ENCODE measurements at regions not wholly inside any gene's neighbourhood (a gene's known extent, or its start where the extent isn't known, plus 50 kb on each side); places are given as distances from the start of the nearest gene placed in this dataset.
A peak's percentile ranks its signal among the peaks of the same experiment; 100 is the strongest.

DNA sequence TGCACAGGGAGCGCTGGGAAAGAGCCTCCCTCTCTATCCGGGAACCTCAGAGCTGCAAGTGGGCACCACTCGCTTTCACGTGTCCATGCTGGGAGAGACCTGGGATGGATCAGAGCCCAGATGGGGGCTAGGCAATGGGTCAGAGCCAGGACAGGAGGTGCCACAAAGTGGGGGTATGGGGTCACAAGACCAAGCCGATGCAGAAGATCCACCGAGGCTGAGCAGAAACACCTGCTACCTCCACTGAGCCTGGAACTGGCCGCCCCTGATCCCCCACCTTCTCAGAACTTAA, 180.9 kb upstream of the SFSWAP start:
- H2BK120ac ChIP-seq (ENCODE audit: insufficient read depth, low read length, poor library complexity) = no peak overlapping the region
- no peak overlapping the region for H3K14ac ChIP-seq (ENCODE audit: low read length)
- no peak overlapping the region for H4K8ac ChIP-seq (ENCODE audit: low read depth, low read length)
- no peak overlapping the region for H3K9ac ChIP-seq (ENCODE audit: low read length)
- H3K4me2 ChIP-seq (ENCODE audit: low read length) = no peak overlapping the region
- no peak overlapping the region for H2BK12ac ChIP-seq (ENCODE audit: low read length)
- no peak overlapping the region for H4K91ac ChIP-seq (ENCODE audit: low read depth, low read length)
- H3K27me3 ChIP-seq (ENCODE audit: insufficient read depth, low read length) = peaks cover 4% of the 10 kb centered on the region
- no peak overlapping the region for H2BK5ac ChIP-seq (ENCODE audit: low read depth, low read length, poor library complexity)
- H3K4me1 ChIP-seq (ENCODE audit: control insufficient read depth in 1 of 2, insufficient read depth in 2 of 2, low read length in 2 of 2) = no peaks in the 10 kb centered on the region
- H2AK5ac ChIP-seq (ENCODE audit: low read length) = no peak overlapping the region
- H3K79me1 ChIP-seq (ENCODE audit: low read length) = no peaks in the 10 kb centered on the region
- no peak overlapping the region for H3K27ac ChIP-seq (ENCODE audit: low read depth, low read length)
- WGBS (ENCODE audit: extremely low coverage, insufficient coverage, insufficient read length) = no CpG with 5 or more reads among the region's 7 CpGs
- no peaks in the 10 kb centered on the region for H3K79me2 ChIP-seq (ENCODE audit: control insufficient read depth, insufficient read depth, low read length, poor library complexity)
- DNase-seq = no peak
- no peak overlapping the region for H3K4ac ChIP-seq (ENCODE audit: low read depth, low read length)
- no peaks in the 10 kb centered on the region for H3K36me3 ChIP-seq (ENCODE audit: control insufficient read depth in 1 of 2, insufficient read depth in 2 of 2, low read length in 2 of 2)
- peaks cover 6% of the 10 kb centered on the region for H3K9me3 ChIP-seq (ENCODE audit: insufficient read depth, low read depth, low read length)
- no peak overlapping the region for H4K12ac ChIP-seq (ENCODE audit: low read depth, low read length)
- H3K18ac ChIP-seq (ENCODE audit: low read length) = no peak overlapping the region
- no peak overlapping the region for H3K23ac ChIP-seq (ENCODE audit: low read length)
- H3K4me3 ChIP-seq (ENCODE audit: low read depth, low read length) = no peak overlapping the region
- H2AFZ ChIP-seq (ENCODE audit: insufficient read depth, low read length, poor library complexity) = no peak overlapping the region

DNA sequence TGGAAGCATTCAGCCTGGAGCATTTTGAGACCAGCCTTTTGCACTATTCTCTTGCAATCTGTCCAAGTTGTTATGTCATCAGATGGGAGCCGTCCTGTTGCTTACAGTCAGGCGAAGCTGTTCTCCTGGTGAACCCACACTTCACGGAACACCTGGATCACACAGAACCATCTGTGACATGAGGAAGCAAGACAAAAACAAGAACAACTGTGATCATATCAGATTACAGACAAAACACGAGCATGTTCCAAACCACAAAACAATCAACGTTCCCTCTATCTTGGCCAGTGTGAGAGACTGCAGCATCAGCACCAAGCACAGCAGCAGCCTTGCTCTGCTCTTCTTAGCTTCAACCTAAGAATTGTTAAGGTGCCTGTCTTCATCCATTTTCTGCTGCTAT, 180.5 kb upstream of the SFSWAP start:
- H3K9me3 ChIP-seq (ENCODE audit: insufficient read depth, low read depth, low read length) = peaks cover 6% of the 10 kb centered on the region
- no peak overlapping the region for H4K91ac ChIP-seq (ENCODE audit: low read depth, low read length)
- H4K12ac ChIP-seq (ENCODE audit: low read depth, low read length) = no peak overlapping the region
- H3K79me1 ChIP-seq (ENCODE audit: low read length) = no peaks in the 10 kb centered on the region
- H3K23ac ChIP-seq (ENCODE audit: low read length) = no peak overlapping the region
- H3K36me3 ChIP-seq (ENCODE audit: control insufficient read depth in 1 of 2, insufficient read depth in 2 of 2, low read length in 2 of 2) = no peaks in the 10 kb centered on the region
- H2BK12ac ChIP-seq (ENCODE audit: low read length) = no peak overlapping the region
- H3K14ac ChIP-seq (ENCODE audit: low read length) = no peak overlapping the region
- no peak overlapping the region for H3K4me2 ChIP-seq (ENCODE audit: low read length)
- H3K18ac ChIP-seq (ENCODE audit: low read length) = no peak overlapping the region
- no peak overlapping the region for H2BK5ac ChIP-seq (ENCODE audit: low read depth, low read length, poor library complexity)
- H3K9ac ChIP-seq (ENCODE audit: low read length) = no peak overlapping the region
- no peak for DNase-seq
- H4K8ac ChIP-seq (ENCODE audit: low read depth, low read length) = no peak overlapping the region
- H3K4me3 ChIP-seq (ENCODE audit: low read depth, low read length) = no peak overlapping the region
- H3K79me2 ChIP-seq (ENCODE audit: control insufficient read depth, insufficient read depth, low read length, poor library complexity) = no peaks in the 10 kb centered on the region
- no peak overlapping the region for H3K4ac ChIP-seq (ENCODE audit: low read depth, low read length)
- no peak overlapping the region for H2BK120ac ChIP-seq (ENCODE audit: insufficient read depth, low read length, poor library complexity)
- H3K4me1 ChIP-seq (ENCODE audit: control insufficient read depth in 1 of 2, insufficient read depth in 2 of 2, low read length in 2 of 2) = no peaks in the 10 kb centered on the region
- WGBS (ENCODE audit: extremely low coverage, insufficient coverage, insufficient read length) = no CpG with 5 or more reads among the region's 5 CpGs
- H2AFZ ChIP-seq (ENCODE audit: insufficient read depth, low read length, poor library complexity) = no peak overlapping the region
- no peak overlapping the region for H2AK5ac ChIP-seq (ENCODE audit: low read length)
- no peak overlapping the region for H3K27ac ChIP-seq (ENCODE audit: low read depth, low read length)
- peaks cover 4% of the 10 kb centered on the region for H3K27me3 ChIP-seq (ENCODE audit: insufficient read depth, low read length)

DNA sequence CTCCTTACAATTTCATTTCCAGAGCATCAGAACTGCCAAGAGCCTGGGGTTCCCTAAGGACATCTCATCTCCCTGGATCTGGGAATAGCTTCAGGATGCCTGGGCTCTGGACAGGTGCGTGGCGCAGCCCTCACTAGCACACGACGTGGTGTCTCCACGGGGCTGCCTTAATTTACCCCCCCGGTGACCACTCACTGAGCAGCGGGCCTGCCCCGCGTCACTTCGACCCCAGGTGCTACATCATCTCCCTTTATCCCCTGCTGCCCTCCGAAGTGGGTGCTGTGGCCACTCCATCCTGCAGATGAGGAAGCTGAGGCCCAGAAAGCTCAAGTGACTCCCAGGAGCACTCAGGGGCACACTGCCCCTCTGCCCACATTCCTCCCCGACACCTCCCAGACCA, 177.8 kb upstream of the SFSWAP start:
- Histone ChIP-seq H3K4me2 (ENCODE audit: low read length) (no peak overlapping the region), H3K4ac (ENCODE audit: low read depth, low read length) (no peak overlapping the region), H2AK5ac (ENCODE audit: low read length) (no peak overlapping the region), H3K79me1 (ENCODE audit: low read length) (no peaks in the 10 kb centered on the region), H4K12ac (ENCODE audit: low read depth, low read length) (no peak overlapping the region), H3K23ac (ENCODE audit: low read length) (no peak overlapping the region), H3K79me2 (ENCODE audit: control insufficient read depth, insufficient read depth, low read length, poor library complexity) (no peaks in the 10 kb centered on the region), H3K18ac (ENCODE audit: low read length) (no peak overlapping the region), H2BK12ac (ENCODE audit: low read length) (no peak overlapping the region), H3K9ac (ENCODE audit: low read length) (no peak overlapping the region), H3K27ac (ENCODE audit: low read depth, low read length) (no peak overlapping the region), H3K4me1 (ENCODE audit: control insufficient read depth in 1 of 2, insufficient read depth in 2 of 2, low read length in 2 of 2) (no peaks in the 10 kb centered on the region), H3K27me3 (ENCODE audit: insufficient read depth, low read length) (peaks cover 4% of the 10 kb centered on the region), H4K8ac (ENCODE audit: low read depth, low read length) (no peak overlapping the region), H3K14ac (ENCODE audit: low read length) (no peak overlapping the region), H2BK120ac (ENCODE audit: insufficient read depth, low read length, poor library complexity) (no peak overlapping the region), H3K4me3 (ENCODE audit: low read depth, low read length) (peak overlapping the region; percentile 7), H2AFZ (ENCODE audit: insufficient read depth, low read length, poor library complexity) (no peak overlapping the region), H3K36me3 (ENCODE audit: control insufficient read depth in 1 of 2, insufficient read depth in 2 of 2, low read length in 2 of 2) (no peaks in the 10 kb centered on the region), H2BK5ac (ENCODE audit: low read depth, low read length, poor library complexity) (no peak overlapping the region), H3K9me3 (ENCODE audit: insufficient read depth, low read depth, low read length) (peaks cover 5% of the 10 kb centered on the region), H4K91ac (ENCODE audit: low read depth, low read length) (no peak overlapping the region)
- DNase-seq = no peak
- no CpG with 5 or more reads among the region's 12 CpGs for WGBS (ENCODE audit: extremely low coverage, insufficient coverage, insufficient read length)

DNA sequence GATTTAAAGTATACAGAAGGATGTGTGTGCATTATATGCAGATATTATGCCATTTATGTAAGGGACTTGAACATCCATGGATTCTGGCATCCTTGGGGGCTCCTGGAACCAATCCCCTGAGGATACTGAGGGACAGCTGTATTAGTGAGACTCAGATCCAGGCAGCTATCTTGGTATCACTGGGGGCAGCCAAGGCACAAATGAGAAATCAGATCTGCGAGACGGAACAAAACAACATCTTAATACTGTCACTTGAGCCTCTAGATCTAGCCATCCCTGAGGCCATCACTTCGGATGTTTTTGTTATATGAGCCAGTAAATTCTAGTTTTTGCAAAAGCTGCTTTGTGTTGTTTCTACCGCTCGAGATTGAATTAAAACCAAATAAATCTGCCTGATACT, 175.1 kb upstream of the SFSWAP start:
- H4K91ac ChIP-seq (ENCODE audit: low read depth, low read length) = no peak overlapping the region
- H4K12ac ChIP-seq (ENCODE audit: low read depth, low read length) = no peak overlapping the region
- no peak overlapping the region for H2BK5ac ChIP-seq (ENCODE audit: low read depth, low read length, poor library complexity)
- no peak overlapping the region for H3K23ac ChIP-seq (ENCODE audit: low read length)
- no peaks in the 10 kb centered on the region for H3K79me1 ChIP-seq (ENCODE audit: low read length)
- no peak overlapping the region for H2AK5ac ChIP-seq (ENCODE audit: low read length)
- no peaks in the 10 kb centered on the region for H3K4me1 ChIP-seq (ENCODE audit: control insufficient read depth in 1 of 2, insufficient read depth in 2 of 2, low read length in 2 of 2)
- no peak overlapping the region for H2AFZ ChIP-seq (ENCODE audit: insufficient read depth, low read length, poor library complexity)
- no peak overlapping the region for H3K4me2 ChIP-seq (ENCODE audit: low read length)
- peaks cover 10% of the 10 kb centered on the region for H3K9me3 ChIP-seq (ENCODE audit: insufficient read depth, low read depth, low read length)
- no CpG with 5 or more reads among the region's 5 CpGs for WGBS (ENCODE audit: extremely low coverage, insufficient coverage, insufficient read length)
- H3K27me3 ChIP-seq (ENCODE audit: insufficient read depth, low read length) = peaks cover 4% of the 10 kb centered on the region
- no peak for DNase-seq
- H3K18ac ChIP-seq (ENCODE audit: low read length) = no peak overlapping the region
- no peak overlapping the region for H2BK12ac ChIP-seq (ENCODE audit: low read length)
- no peak overlapping the region for H4K8ac ChIP-seq (ENCODE audit: low read depth, low read length)
- no peak overlapping the region for H3K4me3 ChIP-seq (ENCODE audit: low read depth, low read length)
- H3K36me3 ChIP-seq (ENCODE audit: control insufficient read depth in 1 of 2, insufficient read depth in 2 of 2, low read length in 2 of 2) = no peaks in the 10 kb centered on the region
- H3K9ac ChIP-seq (ENCODE audit: low read length) = no peak overlapping the region
- H3K27ac ChIP-seq (ENCODE audit: low read depth, low read length) = no peak overlapping the region
- H3K14ac ChIP-seq (ENCODE audit: low read length) = no peak overlapping the region
- no peak overlapping the region for H3K4ac ChIP-seq (ENCODE audit: low read depth, low read length)
- H3K79me2 ChIP-seq (ENCODE audit: control insufficient read depth, insufficient read depth, low read length, poor library complexity) = no peaks in the 10 kb centered on the region
- no peak overlapping the region for H2BK120ac ChIP-seq (ENCODE audit: insufficient read depth, low read length, poor library complexity)

DNA sequence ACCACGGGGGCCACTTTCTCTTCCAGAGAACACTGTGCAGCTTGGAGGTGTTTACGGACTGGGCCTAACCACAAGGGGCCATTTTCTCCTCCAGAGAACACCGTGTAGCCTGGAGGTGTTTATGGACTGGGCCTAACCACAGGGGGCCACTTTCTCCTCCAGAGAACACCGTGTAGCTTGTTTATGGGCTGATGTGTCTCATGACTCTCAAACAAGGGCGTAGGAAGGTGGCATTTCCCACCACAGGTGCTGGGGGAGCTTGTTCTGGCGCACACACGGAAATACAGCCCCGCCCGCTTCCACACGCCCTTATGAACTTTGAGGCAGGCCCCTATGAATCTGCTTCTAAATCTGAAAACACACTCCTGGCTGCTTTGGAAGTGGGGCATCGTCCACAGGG, 174.6 kb upstream of the SFSWAP start:
- Histone ChIP-seq H2BK120ac (ENCODE audit: insufficient read depth, low read length, poor library complexity) (no peak overlapping the region), H3K9ac (ENCODE audit: low read length) (no peak overlapping the region), H3K4me3 (ENCODE audit: low read depth, low read length) (no peak overlapping the region), H2BK5ac (ENCODE audit: low read depth, low read length, poor library complexity) (no peak overlapping the region), H3K23ac (ENCODE audit: low read length) (no peak overlapping the region), H3K36me3 (ENCODE audit: control insufficient read depth in 1 of 2, insufficient read depth in 2 of 2, low read length in 2 of 2) (no peaks in the 10 kb centered on the region), H4K91ac (ENCODE audit: low read depth, low read length) (no peak overlapping the region), H2BK12ac (ENCODE audit: low read length) (no peak overlapping the region), H3K79me1 (ENCODE audit: low read length) (no peaks in the 10 kb centered on the region), H2AFZ (ENCODE audit: insufficient read depth, low read length, poor library complexity) (no peak overlapping the region), H4K8ac (ENCODE audit: low read depth, low read length) (no peak overlapping the region), H3K4ac (ENCODE audit: low read depth, low read length) (no peak overlapping the region), H3K4me2 (ENCODE audit: low read length) (no peak overlapping the region), H3K14ac (ENCODE audit: low read length) (no peak overlapping the region), H3K79me2 (ENCODE audit: control insufficient read depth, insufficient read depth, low read length, poor library complexity) (no peaks in the 10 kb centered on the region), H2AK5ac (ENCODE audit: low read length) (no peak overlapping the region), H4K12ac (ENCODE audit: low read depth, low read length) (no peak overlapping the region), H3K9me3 (ENCODE audit: insufficient read depth, low read depth, low read length) (peaks cover 12% of the 10 kb centered on the region), H3K18ac (ENCODE audit: low read length) (no peak overlapping the region), H3K27me3 (ENCODE audit: insufficient read depth, low read length) (peaks cover 3% of the 10 kb centered on the region), H3K4me1 (ENCODE audit: control insufficient read depth in 1 of 2, insufficient read depth in 2 of 2, low read length in 2 of 2) (no peaks in the 10 kb centered on the region), H3K27ac (ENCODE audit: low read depth, low read length) (no peak overlapping the region)
- WGBS (ENCODE audit: extremely low coverage, insufficient coverage, insufficient read length) = no CpG with 5 or more reads among the region's 11 CpGs
- no peak for DNase-seq

All from trophoblast cell (in vitro differentiated cells and primary cell).